ENCODE measurements at regions not wholly inside any gene's neighbourhood (a gene's known extent, or its start where the extent isn't known, plus 50 kb on each side); places are given as distances from the start of the nearest gene placed in this dataset.
"Not testable (repeated sequence)": the region's sequence is repeated elsewhere in the genome, so short reads cannot be mapped to it uniquely, and the experiment has no call there.

GRCh38 chr2:64252251-64252978 is 108.2 kb upstream of the PELI1 start:
- H3K36me3 ChIP-seq (ENCODE audit: insufficient read depth, low read length): peaks cover 12% of the 10 kb centered on the region; the same call in 1 of the 2 replicates
- H3K9ac ChIP-seq (ENCODE audit: low read depth, low read length): peak overlapping the region; percentile 90
- H3K27me3 ChIP-seq (ENCODE audit: insufficient read depth, low read length); H3K9me3 ChIP-seq (ENCODE audit: insufficient read depth, low read depth, low read length): not testable (repeated sequence)
- peak overlapping the region; percentile 95; the same call in 1 of the 2 replicates for H3K27ac ChIP-seq (ENCODE audit: low read depth, low read length)
- H3K4me1 ChIP-seq (ENCODE audit: insufficient read depth, low read length): peaks cover 26% of the 10 kb centered on the region
- WGBS: 7% methylated on average over 7 of the region's 11 CpGs
- H3K4me3 ChIP-seq (ENCODE audit: low read length): peak overlapping the region; percentile 67

GRCh38 chr2:64253421-64253820 is 109.2 kb upstream of the PELI1 start:
- peaks cover 30% of the 10 kb centered on the region for H3K4me1 ChIP-seq (ENCODE audit: insufficient read depth, low read length)
- peak overlapping the region; percentile 67 for H3K4me3 ChIP-seq (ENCODE audit: low read length)
- peak overlapping the region; percentile 90 for H3K9ac ChIP-seq (ENCODE audit: low read depth, low read length)

GRCh38 chr2:64258566-64258965 is 114.3 kb upstream of the PELI1 start:
- Histone ChIP-seq H3K4me1 (ENCODE audit: insufficient read depth, low read length) (peaks cover 41% of the 10 kb centered on the region), H3K9me3 (ENCODE audit: insufficient read depth, low read depth, low read length) (no peaks in the 10 kb centered on the region), H3K27me3 (ENCODE audit: insufficient read depth, low read length) (no peaks in the 10 kb centered on the region), H3K36me3 (ENCODE audit: insufficient read depth, low read length) (peaks cover 74% of the 10 kb centered on the region), H3K27ac (ENCODE audit: low read depth, low read length) (peak overlapping the region; percentile 55), H3K4me3 (ENCODE audit: low read length) (peak overlapping the region; percentile 35), H3K9ac (ENCODE audit: low read depth, low read length) (peak overlapping the region; percentile 37)
- 86% methylated on average over 5 of the region's 5 CpGs for WGBS

More at GRCh38 chr2:64253421-64253820, 109.2 kb upstream of the PELI1 start:
- peak overlapping the region; percentile 91; the same call in 1 of the 2 replicates for H3K27ac ChIP-seq (ENCODE audit: low read depth, low read length)
- peaks cover 22% of the 10 kb centered on the region for H3K36me3 ChIP-seq (ENCODE audit: insufficient read depth, low read length)
- H3K27me3 ChIP-seq (ENCODE audit: insufficient read depth, low read length); H3K9me3 ChIP-seq (ENCODE audit: insufficient read depth, low read depth, low read length): not testable (repeated sequence)
- under 1% methylated on average over 8 of the region's 9 CpGs for WGBS

- peaks cover 81% of the 10 kb centered on the region for H3K36me3 ChIP-seq (ENCODE audit: insufficient read depth, low read length)
- H3K9me3 ChIP-seq (ENCODE audit: insufficient read depth, low read depth, low read length): no peaks in the 10 kb centered on the region
- H3K4me1 ChIP-seq (ENCODE audit: insufficient read depth, low read length): peaks cover 48% of the 10 kb centered on the region
- H3K9ac ChIP-seq (ENCODE audit: low read depth, low read length): no peak overlapping the region
- H3K4me3 ChIP-seq (ENCODE audit: low read length): no peak overlapping the region
- H3K27me3 ChIP-seq (ENCODE audit: insufficient read depth, low read length): no peaks in the 10 kb centered on the region
- H3K27ac ChIP-seq (ENCODE audit: low read depth, low read length): peak overlapping the region; percentile 47
- WGBS: 88% methylated on average over 1 of the region's 2 CpGs
Observed at GRCh38 chr2:64259312-64259711, 115.1 kb upstream of the PELI1 start.

- Histone ChIP-seq H3K9ac (ENCODE audit: low read depth, low read length) (no peak overlapping the region), H3K4me3 (ENCODE audit: low read length) (no peak overlapping the region), H3K4me1 (ENCODE audit: insufficient read depth, low read length) (peaks cover 58% of the 10 kb centered on the region), H3K9me3 (ENCODE audit: insufficient read depth, low read depth, low read length) (no peaks in the 10 kb centered on the region), H3K27ac (ENCODE audit: low read depth, low read length) (no peak overlapping the region), H3K27me3 (ENCODE audit: insufficient read depth, low read length) (no peaks in the 10 kb centered on the region), H3K36me3 (ENCODE audit: insufficient read depth, low read length) (peaks cover 89% of the 10 kb centered on the region)
- WGBS: 93% methylated on average over 6 of the region's 6 CpGs
Observed at GRCh38 chr2:64260093-64260803, 116.0 kb upstream of the PELI1 start.

GRCh38 chr2:64260817-64261216 is 116.6 kb upstream of the PELI1 start:
- Histone ChIP-seq H3K27me3 (ENCODE audit: insufficient read depth, low read length) (no peaks in the 10 kb centered on the region), H3K36me3 (ENCODE audit: insufficient read depth, low read length) (peaks cover 92% of the 10 kb centered on the region), H3K27ac (ENCODE audit: low read depth, low read length) (no peak overlapping the region), H3K4me3 (ENCODE audit: low read length) (no peak overlapping the region), H3K4me1 (ENCODE audit: insufficient read depth, low read length) (peaks cover 63% of the 10 kb centered on the region), H3K9me3 (ENCODE audit: insufficient read depth, low read depth, low read length) (no peaks in the 10 kb centered on the region), H3K9ac (ENCODE audit: low read depth, low read length) (no peak overlapping the region)
- 90% methylated on average over 8 of the region's 9 CpGs for WGBS

- Histone ChIP-seq H3K4me1 (ENCODE audit: insufficient read depth, low read length) (peaks cover 73% of the 10 kb centered on the region), H3K9ac (ENCODE audit: low read depth, low read length) (no peak overlapping the region), H3K36me3 (ENCODE audit: insufficient read depth, low read length) (peaks cover 89% of the 10 kb centered on the region), H3K27me3 (ENCODE audit: insufficient read depth, low read length) (no peaks in the 10 kb centered on the region), H3K27ac (ENCODE audit: low read depth, low read length) (0 out of 2 replicates have a peak overlapping the region, but pooled peaks have one; percentile 10), H3K9me3 (ENCODE audit: insufficient read depth, low read depth, low read length) (no peaks in the 10 kb centered on the region), H3K4me3 (ENCODE audit: low read length) (no peak overlapping the region)
- 85% methylated on average over 3 of the region's 3 CpGs for WGBS
Observed at GRCh38 chr2:64262071-64262470, 117.9 kb upstream of the PELI1 start.

GRCh38 chr2:64262816-64263215 is 118.6 kb upstream of the PELI1 start:
- 94% methylated on average over 3 of the region's 3 CpGs for WGBS
- no peak overlapping the region for H3K27ac ChIP-seq (ENCODE audit: low read depth, low read length)

GRCh38 chr2:64263315-64263714 is 119.1 kb upstream of the PELI1 start:
- peaks cover 80% of the 10 kb centered on the region for H3K36me3 ChIP-seq (ENCODE audit: insufficient read depth, low read length)
- peaks cover 77% of the 10 kb centered on the region for H3K4me1 ChIP-seq (ENCODE audit: insufficient read depth, low read length)
- no peaks in the 10 kb centered on the region for H3K27me3 ChIP-seq (ENCODE audit: insufficient read depth, low read length)
- no peak overlapping the region for H3K4me3 ChIP-seq (ENCODE audit: low read length)
- no peaks in the 10 kb centered on the region for H3K9me3 ChIP-seq (ENCODE audit: insufficient read depth, low read depth, low read length)
- H3K9ac ChIP-seq (ENCODE audit: low read depth, low read length): no peak overlapping the region
- 81% methylated on average over 6 of the region's 6 CpGs for WGBS
- no peak overlapping the region for H3K27ac ChIP-seq (ENCODE audit: low read depth, low read length)

More at GRCh38 chr2:64262816-64263215, 118.6 kb upstream of the PELI1 start:
- Histone ChIP-seq H3K4me3 (ENCODE audit: low read length) (no peak overlapping the region), H3K4me1 (ENCODE audit: insufficient read depth, low read length) (peaks cover 77% of the 10 kb centered on the region), H3K36me3 (ENCODE audit: insufficient read depth, low read length) (peaks cover 85% of the 10 kb centered on the region), H3K27me3 (ENCODE audit: insufficient read depth, low read length) (no peaks in the 10 kb centered on the region), H3K9me3 (ENCODE audit: insufficient read depth, low read depth, low read length) (no peaks in the 10 kb centered on the region), H3K9ac (ENCODE audit: low read depth, low read length) (no peak overlapping the region)

GRCh38 chr2:64267699-64268098 is 123.5 kb upstream of the PELI1 start:
- Histone ChIP-seq H3K36me3 (ENCODE audit: insufficient read depth, low read length) (peaks cover 36% of the 10 kb centered on the region), H3K4me3 (ENCODE audit: low read length) (no peak overlapping the region), H3K9me3 (ENCODE audit: insufficient read depth, low read depth, low read length) (no peaks in the 10 kb centered on the region), H3K27me3 (ENCODE audit: insufficient read depth, low read length) (no peaks in the 10 kb centered on the region), H3K4me1 (ENCODE audit: insufficient read depth, low read length) (peaks cover 74% of the 10 kb centered on the region), H3K27ac (ENCODE audit: low read depth, low read length) (peak overlapping the region; percentile 83), H3K9ac (ENCODE audit: low read depth, low read length) (peak overlapping the region; percentile 6; the same call in 1 of the 2 replicates)
- WGBS: 42% methylated on average over 1 of the region's 1 CpG

- H3K9me3 ChIP-seq (ENCODE audit: insufficient read depth, low read depth, low read length): no peaks in the 10 kb centered on the region
- peaks cover 28% of the 10 kb centered on the region for H3K36me3 ChIP-seq (ENCODE audit: insufficient read depth, low read length)
- peak overlapping the region; percentile 83; the same call in 1 of the 2 replicates for H3K27ac ChIP-seq (ENCODE audit: low read depth, low read length)
- no peak overlapping the region for H3K4me3 ChIP-seq (ENCODE audit: low read length)
- 0 out of 2 replicates have a peak overlapping the region, but pooled peaks have one; percentile 6 for H3K9ac ChIP-seq (ENCODE audit: low read depth, low read length)
- H3K4me1 ChIP-seq (ENCODE audit: insufficient read depth, low read length): peaks cover 74% of the 10 kb centered on the region
- no peaks in the 10 kb centered on the region for H3K27me3 ChIP-seq (ENCODE audit: insufficient read depth, low read length)
- WGBS: 95% methylated on average over 9 of the region's 9 CpGs
Observed at GRCh38 chr2:64268330-64269048, 124.3 kb upstream of the PELI1 start.

Data from HUES64 (cell line).